IMR-90 (cell line): ENCODE measurements at regions not wholly inside any gene's neighbourhood (a gene's known extent, or its start where the extent isn't known, plus 50 kb on each side); places are given as distances from the start of the nearest gene placed in this dataset.
A peak's percentile ranks its signal among the peaks of the same experiment; 100 is the strongest.

Experiments
- ATAC-seq: fragments of 200-7000 bp; cut with Tn5 transposase; 2 replicates; pipeline ENCODE4 v1.9.1; 2020; ENCODE audit warnings: low read depth, mild to moderate bottlenecking, moderate library complexity
- BruUV-seq: library from RNA; stranded (reverse); fragments of 400-500 nt; replicated peaks from 2 replicates; lab custom pipeline; 2021; lab: Mats Ljungman, UMichigan
- CTCF ChIA-PET: fragments of 300-600 bp; formaldehyde crosslinking; extraction: SDS; loops from one replicate; lab custom pipeline; 2021; ENCODE audit warnings: antibody characterized with exemption; lab: Yijun Ruan, JAX
- POLR2A ChIA-PET: fragments of 300-600 bp; sonication (Branson Sonifier 250); formaldehyde crosslinking; loops from one replicate; lab custom pipeline; 2022; ENCODE audit warnings: antibody characterized with exemption; ENCODE audit not compliant: unreplicated experiment; lab: Charles Lee
- DNase-seq: peaks from one replicate; pipeline ENCODE4 v3.0.0; 2013
- H2AFZ ChIP-seq: replicated peaks from 2 replicates; pipeline ENCODE3; 2013; ENCODE audit warnings: low read length, mild to moderate bottlenecking; ENCODE audit not compliant: poor library complexity
- H2AK5ac ChIP-seq: 2 replicates; pipeline ENCODE4 v1.6.1; 2013; ENCODE audit warnings: low read depth, low read length, inconsistent platforms
- H2AK9ac ChIP-seq: replicated peaks from 2 replicates; pipeline ENCODE3; 2013; ENCODE audit warnings: mild to moderate bottlenecking, low read depth, low read length, moderate library complexity; ENCODE audit not compliant: poor library complexity
- H2BK120ac ChIP-seq: 2 replicates; pipeline ENCODE4 v1.6.1; 2013; ENCODE audit warnings: low read depth, low read length, inconsistent platforms
- H2BK15ac ChIP-seq: 3 replicates; pipeline ENCODE4 v1.6.1; 2013; ENCODE audit warnings: low read depth, low read length, inconsistent platforms
- H2BK20ac ChIP-seq: 2 replicates; pipeline ENCODE4 v1.6.1; 2013; ENCODE audit warnings: low read depth, mild to moderate bottlenecking, inconsistent platforms, low read length, moderate library complexity
- H2BK5ac ChIP-seq: 2 replicates; pipeline ENCODE4 v1.6.1; 2013; ENCODE audit warnings: mild to moderate bottlenecking, low read depth, low read length, inconsistent platforms; ENCODE audit not compliant: poor library complexity, severe bottlenecking
- H3K14ac ChIP-seq: replicated peaks from 2 replicates; pipeline ENCODE4 v1.6.1; 2013; ENCODE audit warnings: low read depth, low read length, inconsistent platforms
- H3K18ac ChIP-seq: 2 replicates; pipeline ENCODE4 v1.6.1; 2013; ENCODE audit warnings: low read depth, low read length, control low read depth
- H3K23ac ChIP-seq: 2 replicates; pipeline ENCODE4 v1.6.1; 2013; ENCODE audit warnings: low read depth, low read length, inconsistent platforms
- H3K27ac ChIP-seq: 2 replicates; pipeline ENCODE4 v1.5.1; 2013; ENCODE audit warnings: mild to moderate bottlenecking, control low read depth, low read length; ENCODE audit not compliant: insufficient read depth
- H3K27me3 ChIP-seq: 2 replicates; pipeline ENCODE4 v1.6.1; 2013; ENCODE audit warnings: low read length; ENCODE audit not compliant: control insufficient read depth, insufficient read depth
- H3K36me3 ChIP-seq: 2 replicates; pipeline ENCODE4 v1.6.1; 2013; ENCODE audit warnings: low read length, mixed read lengths; ENCODE audit not compliant: control insufficient read depth, insufficient read depth
- H3K4ac ChIP-seq: 2 replicates; pipeline ENCODE4 v1.6.1; 2013; ENCODE audit warnings: low read depth, low read length, inconsistent platforms
- H3K4me1 ChIP-seq: 2 replicates; pipeline ENCODE4 v1.6.1; 2013; ENCODE audit warnings: low read length, mixed read lengths; ENCODE audit not compliant: control insufficient read depth, insufficient read depth
- H3K4me2 ChIP-seq: 2 replicates; pipeline ENCODE4 v1.6.1; 2013; ENCODE audit warnings: low read depth, mild to moderate bottlenecking, control low read depth, low read length, moderate library complexity
- H3K4me3 ChIP-seq: 2 replicates; pipeline ENCODE4 v1.5.1; 2013; ENCODE audit warnings: low read depth, mild to moderate bottlenecking, control low read depth, low read length, moderate library complexity; ENCODE audit not compliant: insufficient read depth
- H3K56ac ChIP-seq: 2 replicates; pipeline ENCODE4 v1.6.1; 2013; ENCODE audit warnings: low read length, inconsistent platforms; ENCODE audit not compliant: insufficient read depth; ENCODE audit errors: extremely low read depth
- H3K79me1 ChIP-seq, 2 experiments: 2 replicates each; pipeline ENCODE4 v1.6.1; 2013; ENCODE audit warnings: low read length in 2 of 2, inconsistent platforms in 1 of 2, low read depth in 1 of 2
- H3K9ac ChIP-seq: 2 replicates; pipeline ENCODE4 v1.6.1; 2013; ENCODE audit warnings: low read depth, low read length, control low read depth
- H3K9me1 ChIP-seq: 2 replicates; pipeline ENCODE4 v1.6.1; 2013; ENCODE audit warnings: low read length, inconsistent platforms; ENCODE audit not compliant: insufficient read depth
- H3K9me3 ChIP-seq: 2 replicates; pipeline ENCODE4 v1.6.1; 2013; ENCODE audit warnings: low read length; ENCODE audit not compliant: control insufficient read depth, insufficient read depth
- H4K20me1 ChIP-seq: 2 replicates; pipeline ENCODE4 v1.6.1; 2013; ENCODE audit warnings: low read length, inconsistent platforms; ENCODE audit not compliant: insufficient read depth
- H4K5ac ChIP-seq: 2 replicates; pipeline ENCODE4 v1.6.1; 2013; ENCODE audit warnings: mild to moderate bottlenecking, low read depth, low read length, control low read depth
- H4K8ac ChIP-seq, 2 experiments: 2 replicates each; pipeline ENCODE4 v1.6.1; 2013; ENCODE audit warnings: low read depth in 2 of 2, low read length in 2 of 2, control low read depth in 1 of 2, inconsistent platforms in 1 of 2
- H4K91ac ChIP-seq: 2 replicates; pipeline ENCODE4 v1.6.1; 2013; ENCODE audit warnings: low read depth, low read length, inconsistent platforms; ENCODE audit not compliant: insufficient read depth
- BHLHE40 ChIP-seq: fragments of 150-350 bp; IDR thresholded peaks from 2 replicates; pipeline ENCODE4 v1.6.1; 2016; ENCODE audit warnings: mild to moderate bottlenecking, low read depth, low read length
- CEBPB ChIP-seq: IDR thresholded peaks from 2 replicates; pipeline ENCODE4 v1.6.1; 2012; ENCODE audit warnings: low read depth, low read length, improper control_type of control experiment
- CHD1 ChIP-seq: IDR thresholded peaks from 2 replicates; pipeline ENCODE4 v1.6.1; 2012; ENCODE audit warnings: low read depth, low read length, improper control_type of control experiment
- CTCF ChIP-seq: conservative IDR thresholded peaks from 2 replicates; pipeline ENCODE4 v1.5.1; 2012; ENCODE audit warnings: mild to moderate bottlenecking, low read depth, low read length, improper control_type of control experiment
- ELK1 ChIP-seq: fragments of 150-350 bp; IDR thresholded peaks from 2 replicates; pipeline ENCODE4 v1.6.1; 2016; ENCODE audit warnings: low read depth, mild to moderate bottlenecking, low read length, moderate library complexity, borderline replicate concordance
- FOS ChIP-seq: fragments of 150-350 bp; IDR thresholded peaks from 2 replicates; pipeline ENCODE4 v1.6.1; 2016; ENCODE audit warnings: low read depth, low read length
- MAFK ChIP-seq: IDR thresholded peaks from 2 replicates; pipeline ENCODE4 v1.6.1; 2012; ENCODE audit warnings: low read depth, low read length, improper control_type of control experiment
- MAZ ChIP-seq: IDR thresholded peaks from 2 replicates; pipeline ENCODE4 v1.6.1; 2012; ENCODE audit warnings: low read depth, mild to moderate bottlenecking, low read length, improper control_type of control experiment, moderate library complexity, borderline replicate concordance
- MXI1 ChIP-seq: IDR thresholded peaks from 2 replicates; pipeline ENCODE4 v1.6.1; 2012; ENCODE audit warnings: low read depth, mild to moderate bottlenecking, low read length, moderate library complexity, borderline replicate concordance
- NFE2L2 ChIP-seq: fragments of 150-350 bp; IDR thresholded peaks from 2 replicates; pipeline ENCODE4 v1.6.1; 2016; ENCODE audit warnings: low read depth, mild to moderate bottlenecking, low read length
- POLR2A ChIP-seq: IDR thresholded peaks from 2 replicates; pipeline ENCODE4 v1.6.1; 2012; ENCODE audit warnings: mild to moderate bottlenecking, low read depth, low read length
- RAD21 ChIP-seq: IDR thresholded peaks from 2 replicates; pipeline ENCODE4 v1.6.1; 2012; ENCODE audit warnings: low read length, improper control_type of control experiment
- RCOR1 ChIP-seq: IDR thresholded peaks from 2 replicates; pipeline ENCODE4 v1.6.1; 2012; ENCODE audit warnings: mild to moderate bottlenecking, low read length, improper control_type of control experiment; ENCODE audit not compliant: insufficient replicate concordance
- RFX5 ChIP-seq: IDR thresholded peaks from 2 replicates; pipeline ENCODE4 v1.8.0; 2012; ENCODE audit warnings: low read depth, mild to moderate bottlenecking, low read length, moderate library complexity
- SMC3 ChIP-seq: fragments of 150-350 bp; IDR thresholded peaks from 2 replicates; pipeline ENCODE4 v1.6.1; 2016; ENCODE audit warnings: low read depth, mild to moderate bottlenecking, antibody characterized with exemption, low read length, moderate library complexity
- USF2 ChIP-seq: fragments of 150-350 bp; IDR thresholded peaks from 2 replicates; pipeline ENCODE4 v1.6.1; 2017; ENCODE audit warnings: mild to moderate bottlenecking, antibody characterized with exemption, low read length, low read depth
- WGBS, 2 experiments: methylation state at CpG; one replicate each; pipeline versions ENCODE4 v1.1.5 to v1.1.7; 2013; ENCODE audit warnings: missing lambda C conversion rate in 2 of 2; ENCODE audit not compliant: insufficient read length in 1 of 2; ENCODE audit errors: extremely low coverage in 2 of 2; 5-methylcytosine and 5-hydroxymethylcytosine counted together
- dilution Hi-C: fragments of 300-500 bp; cut with HindIII; formaldehyde crosslinking; loops from one replicate; pipeline ENCODE4 v1.14.3; 2018; ENCODE audit warnings: low sequenced_read_pairs; ENCODE audit not compliant: unreplicated experiment
- in situ Hi-C: fragments of 300-500 bp; cut with MboI; formaldehyde crosslinking; loops from 3 replicates; pipeline ENCODE4 v1.14.3; 2019; ENCODE audit warnings: low sequenced_read_pairs, inconsistent platforms, mixed read lengths
- intact Hi-C: fragments of 100-400 bp; cut with micrococcal nuclease; formaldehyde crosslinking; loops from 2 replicates; pipeline ENCODE4 v1.10.0; 2022

GRCh38 chr15:83365370-83365938 is 81.0 kb upstream of the BNC1 start:
- Histone ChIP-seq H2BK5ac (no peak overlapping the region), H3K27me3 (peaks cover 17% of the 10 kb centered on the region), H2AK9ac (no peak overlapping the region), H3K4me2 (peak overlapping the region; percentile 34), H2AFZ (peak overlapping the region; percentile 24), H3K9ac (no peak overlapping the region), H4K8ac (no peak overlapping the region), H3K56ac (no peak overlapping the region), H2BK15ac (no peak overlapping the region), H3K79me1 (no peaks in the 10 kb centered on the region), H4K20me1 (no peaks in the 10 kb centered on the region), H4K91ac (no peak overlapping the region), H3K9me3 (no peaks in the 10 kb centered on the region), H3K18ac (no peak overlapping the region), H3K4me1 (no peaks in the 10 kb centered on the region), H3K23ac (no peak overlapping the region; the same call in 1 of the 2 replicates), H3K4ac (no peak overlapping the region), H3K4me3 (peak overlapping the region; percentile 22), H2BK20ac (no peak overlapping the region), H2AK5ac (no peak overlapping the region), H2BK120ac (no peak overlapping the region), H4K5ac (no peak overlapping the region), H3K14ac (no peak overlapping the region), H3K27ac (no peak overlapping the region), H3K36me3 (no peaks in the 10 kb centered on the region), H3K9me1 (no peaks in the 10 kb centered on the region)
- POLR2A ChIA-PET = interaction anchor here (0.6 kb wide), 1 partner anchor 32 kb away, joined by 8 read pairs; no protein-coding TSS in a partner anchor
- TF ChIP-seq FOS (no peak), NFE2L2 (no peak), USF2 (no peak), POLR2A (no peak), SMC3 (no peak), RAD21 (no peak), ELK1 (no peak), CEBPB (no peak), CTCF (no peak), BHLHE40 (no peak), RFX5 (no peak), CHD1 (no peak), MAZ (no peak), MAFK (no peak), RCOR1 (no peak), MXI1 (no peak)
- dilution Hi-C loops = no loop called here
- in situ Hi-C loops = no loop called here
- CTCF ChIA-PET = interaction anchor here (0.6 kb wide), 1 partner anchor 15 kb away, joined by 3 read pairs; no protein-coding TSS in a partner anchor
- DNase-seq (peak; percentile 20), ATAC-seq (peak; percentile 83)
- intact Hi-C loops = no loop called here
- WGBS, 2 experiments = 4% methylated on average over 5 of the region's 27 CpGs; no CpG with 5 or more reads in 1 of the 2 experiments
- BruUV-seq = no TSS peak
